HTR-8/SVneo (cell line): ENCODE measurements at regions not wholly inside any gene's neighbourhood (a gene's known extent, or its start where the extent isn't known, plus 50 kb on each side); places are given as distances from the start of the nearest gene placed in this dataset.
"Not testable (repeated sequence)": the region's sequence is repeated elsewhere in the genome, so short reads cannot be mapped to it uniquely, and the experiment has no call there.

ENCODE experiments used
- DNase-seq: peaks from one replicate; pipeline ENCODE4 v3.0.0; 2011; ENCODE audit warnings: low spot score, mixed read lengths; ENCODE audit not compliant: insufficient read length
- FAIRE-seq: peaks from 2 replicates; lab custom pipeline; 2011; peaks lifted over from hg19 to GRCh38; lab: Jason Lieb, UNC

DNA sequence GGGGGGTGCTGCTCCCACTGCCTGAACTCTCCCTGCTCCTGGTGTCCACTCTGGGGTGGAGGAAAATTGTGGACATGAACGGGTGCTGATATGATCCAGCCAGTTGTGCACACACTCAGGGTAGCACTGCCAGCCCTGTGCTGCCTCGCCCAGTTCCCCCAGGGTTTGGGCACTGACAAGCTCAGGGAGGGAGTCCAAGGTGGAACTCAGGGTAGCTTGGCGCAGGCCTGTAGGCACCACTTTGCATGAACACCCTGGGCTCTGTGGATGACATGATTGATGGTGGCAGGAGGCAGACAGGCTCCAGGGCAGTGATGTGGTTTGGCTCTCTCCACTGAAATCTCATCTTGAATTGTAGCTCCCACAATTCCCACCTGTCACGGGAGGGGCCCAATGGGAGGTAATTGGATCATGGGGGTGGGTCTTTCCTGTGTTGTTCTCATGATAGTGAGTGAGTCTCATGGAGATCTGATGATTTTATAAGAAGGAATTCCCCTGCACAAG lies 572.0 kb upstream of the PABPC4L start:
- FAIRE-seq = no peak
- DNase-seq = no peak

DNA sequence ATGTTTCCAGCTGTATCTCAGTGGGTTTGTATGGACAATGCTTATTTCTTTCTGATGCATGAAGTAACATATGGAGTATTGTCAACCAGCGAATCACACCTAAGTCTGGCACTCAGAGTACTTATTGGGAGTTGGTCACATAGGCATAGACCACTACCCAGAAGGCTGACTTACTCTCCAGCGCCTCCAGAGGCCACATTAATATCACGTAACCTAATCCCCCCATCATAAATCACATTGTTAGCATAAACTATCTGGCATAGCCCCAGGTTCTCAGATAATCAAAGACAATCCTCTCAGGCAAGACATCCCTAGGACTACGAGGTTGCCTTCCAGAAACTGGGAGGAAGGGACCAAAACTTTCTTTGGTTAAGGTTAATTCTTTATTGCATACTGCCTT lies 560.5 kb upstream of the PABPC4L start:
- FAIRE-seq (no peak), DNase-seq (no peak)

DNA sequence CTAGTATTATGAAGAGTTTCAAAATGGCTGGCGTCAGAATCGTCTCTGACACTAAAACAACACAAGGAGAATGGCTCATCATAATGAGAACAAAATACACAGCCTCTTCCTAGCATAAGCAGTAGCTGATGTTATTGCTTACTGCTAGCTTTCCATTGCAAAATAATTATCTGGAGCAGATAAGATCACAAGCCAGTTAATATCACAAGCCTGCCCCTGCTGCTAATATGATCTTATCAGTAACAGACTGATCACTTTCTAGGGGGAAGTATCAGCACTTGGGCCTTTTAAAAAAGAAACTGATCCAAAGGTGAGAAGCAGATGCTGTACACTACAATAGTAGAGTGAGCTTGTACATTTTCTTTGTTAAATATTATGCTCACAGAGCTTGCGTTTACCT lies 554.8 kb upstream of the PABPC4L start:
- FAIRE-seq = no peak
- no peak for DNase-seq

DNA sequence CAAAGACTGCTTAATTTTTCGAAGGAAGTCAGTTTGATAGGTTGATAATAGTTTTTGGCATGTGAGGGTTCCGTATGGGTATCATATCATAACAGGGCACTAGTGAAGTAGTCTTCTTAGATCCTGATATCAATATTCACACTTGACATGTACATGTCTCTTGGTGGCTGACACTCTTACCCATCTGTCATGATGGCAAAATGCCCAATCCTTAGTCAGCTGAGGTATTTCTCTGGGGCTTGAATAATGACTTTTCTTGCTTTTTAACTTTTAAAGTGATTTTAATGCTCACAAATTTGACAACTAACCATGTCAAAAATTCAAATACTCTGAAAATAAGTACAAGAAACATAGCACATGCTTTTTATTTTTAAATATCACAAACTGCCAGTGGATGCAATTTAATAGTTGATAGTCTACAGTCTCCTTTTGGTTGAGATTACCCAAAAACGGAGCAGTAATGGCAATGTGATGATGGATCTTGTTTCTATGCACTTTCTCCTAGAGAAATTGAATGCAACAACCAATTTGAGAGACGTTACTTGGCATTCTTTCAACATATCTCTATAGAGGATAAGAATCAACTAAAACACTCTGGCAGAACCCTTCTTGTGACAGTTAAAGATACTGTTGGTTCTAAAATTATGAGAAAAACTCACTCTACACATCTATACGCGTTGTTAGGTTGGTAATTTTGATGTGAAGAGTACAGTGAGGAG lies 552.9 kb upstream of the PABPC4L start:
- no peak for DNase-seq
- FAIRE-seq = no peak

DNA sequence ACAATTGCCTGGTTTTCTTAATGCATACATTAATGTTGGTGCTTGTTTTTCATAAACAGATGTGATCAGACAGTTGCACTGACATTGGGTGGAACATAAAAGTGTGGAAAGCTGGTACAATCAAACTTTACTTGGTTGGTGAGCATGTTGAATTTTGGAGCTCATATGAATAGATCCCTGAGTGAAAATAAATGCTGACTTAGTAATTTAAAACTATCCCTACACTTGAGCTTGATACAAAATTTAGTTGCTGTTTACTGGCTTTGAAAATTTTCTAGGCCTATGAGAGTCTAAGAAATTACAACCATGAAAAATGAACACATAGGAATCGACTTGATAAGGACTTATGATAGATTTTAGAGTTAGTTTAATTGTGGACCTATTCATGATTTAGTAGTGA lies 551.8 kb upstream of the PABPC4L start:
- DNase-seq (no peak), FAIRE-seq (no peak)

GRCh38 chr4:134747108-134747805 lies 545.7 kb upstream of the PABPC4L start:
- DNase-seq = peak; percentile 3
- FAIRE-seq = peak; percentile 48

DNA sequence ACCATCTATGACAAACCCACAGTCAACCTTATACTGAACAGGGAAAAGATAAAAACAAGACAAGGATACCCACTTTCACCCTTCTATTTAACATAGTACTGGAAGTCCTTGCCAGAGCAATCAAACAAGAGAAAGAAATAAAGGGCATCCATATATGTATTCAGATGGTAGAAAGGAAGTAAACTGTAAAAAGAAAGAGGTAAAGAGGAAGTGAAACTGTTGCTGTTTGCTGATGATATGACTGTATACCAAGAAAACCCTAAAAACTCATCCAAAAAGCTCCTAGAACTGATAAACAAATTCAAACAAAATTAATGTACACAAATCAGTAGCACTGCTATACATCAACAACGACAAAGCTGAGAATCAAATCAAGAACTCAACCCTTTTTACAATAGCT lies 538.7 kb upstream of the PABPC4L start:
- no peak for DNase-seq
- no peak for FAIRE-seq

- DNase-seq = no peak
- no peak for FAIRE-seq
These were observed 534.3 kb upstream of the PABPC4L start for GRCh38 chr4:134735901-134736300.

DNA sequence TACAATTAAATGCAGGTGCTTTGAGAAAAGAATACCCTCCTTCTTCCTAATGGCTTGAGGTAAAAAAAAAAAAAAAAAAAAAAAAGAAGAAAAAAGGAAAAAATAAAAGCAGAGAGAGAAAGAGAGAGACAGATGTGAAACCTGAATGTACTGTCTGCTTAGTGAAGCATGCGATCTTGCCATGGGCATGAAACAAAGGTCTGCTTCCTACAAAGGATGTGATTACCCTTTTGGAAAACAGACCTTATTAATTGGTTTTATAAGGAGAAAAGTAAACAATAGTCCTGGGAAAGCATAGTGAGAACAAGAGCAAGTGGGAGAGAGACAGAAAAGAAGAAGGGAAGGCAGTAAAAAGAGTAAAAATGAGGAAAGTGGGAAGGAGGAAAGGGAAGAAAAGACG lies 526.1 kb upstream of the PABPC4L start:
- no peak for FAIRE-seq
- DNase-seq = no peak

GRCh38 chr4:134722306-134722705 lies 520.7 kb upstream of the PABPC4L start:
- DNase-seq (no peak), FAIRE-seq (no peak)

DNA sequence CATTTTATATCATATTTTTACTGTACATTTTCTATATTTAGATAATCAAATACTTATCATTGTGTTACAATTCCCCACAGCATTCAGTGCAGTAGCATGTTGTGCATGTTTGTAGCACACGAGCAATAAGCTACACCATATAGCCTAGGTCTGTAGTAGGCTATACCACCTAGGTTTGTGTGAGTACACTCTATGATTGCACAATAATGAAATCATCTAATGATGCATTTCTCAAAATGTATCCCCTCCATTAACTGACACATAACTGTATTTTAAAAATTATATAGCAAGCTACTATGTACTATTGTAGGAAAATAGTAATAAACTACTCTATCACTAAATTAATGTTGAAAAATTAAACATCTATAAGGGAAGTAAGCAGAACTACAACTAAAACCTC lies 518.4 kb upstream of the PABPC4L start:
- no peak for DNase-seq
- FAIRE-seq = no peak

DNA sequence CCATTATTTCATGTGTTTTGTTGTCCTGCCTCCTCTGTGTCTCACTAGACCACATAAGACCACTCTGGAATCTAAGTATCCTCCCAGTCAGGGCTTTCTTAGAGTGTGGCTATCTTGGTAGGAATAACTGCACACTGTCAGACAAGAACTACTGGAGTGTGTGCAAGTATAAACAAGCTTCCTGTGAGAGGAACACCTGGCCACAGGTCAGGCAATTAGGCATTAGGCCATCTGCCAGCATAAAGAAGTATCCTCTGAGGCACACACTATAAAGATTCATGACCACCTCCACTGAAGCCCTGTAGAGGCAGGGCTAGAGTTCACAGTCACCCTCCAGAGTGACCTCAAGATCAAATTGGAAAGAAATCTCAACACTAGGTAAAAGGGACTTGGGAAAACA lies 507.0 kb upstream of the PABPC4L start:
- FAIRE-seq = no peak
- no peak for DNase-seq

GRCh38 chr4:134708026-134708425 lies 506.4 kb upstream of the PABPC4L start:
- no peak for FAIRE-seq
- no peak for DNase-seq

GRCh38 chr4:134702374-134702773 lies 500.8 kb upstream of the PABPC4L start:
- FAIRE-seq = no peak

DNA sequence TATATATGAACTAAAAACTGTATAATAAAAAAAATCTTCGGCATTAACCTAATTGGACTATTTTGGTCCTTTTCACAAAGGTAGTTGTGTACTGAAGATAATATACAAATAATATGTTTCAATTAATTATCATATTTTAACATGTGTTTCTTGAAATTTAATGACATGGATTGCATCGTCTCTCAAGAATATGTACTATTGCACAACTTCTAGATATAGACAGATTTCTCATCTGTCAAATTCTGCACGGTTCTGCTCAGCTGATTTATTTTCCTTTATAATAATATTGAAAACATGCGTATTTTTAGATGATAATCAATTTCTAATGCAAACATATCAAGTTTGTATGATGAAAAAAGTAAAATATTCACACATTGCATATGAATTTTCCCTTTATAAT lies 498.7 kb upstream of the PABPC4L start:
- DNase-seq = no peak
- FAIRE-seq = no peak

More at GRCh38 chr4:134702374-134702773, 500.8 kb upstream of the PABPC4L start:
- DNase-seq = no peak

DNA sequence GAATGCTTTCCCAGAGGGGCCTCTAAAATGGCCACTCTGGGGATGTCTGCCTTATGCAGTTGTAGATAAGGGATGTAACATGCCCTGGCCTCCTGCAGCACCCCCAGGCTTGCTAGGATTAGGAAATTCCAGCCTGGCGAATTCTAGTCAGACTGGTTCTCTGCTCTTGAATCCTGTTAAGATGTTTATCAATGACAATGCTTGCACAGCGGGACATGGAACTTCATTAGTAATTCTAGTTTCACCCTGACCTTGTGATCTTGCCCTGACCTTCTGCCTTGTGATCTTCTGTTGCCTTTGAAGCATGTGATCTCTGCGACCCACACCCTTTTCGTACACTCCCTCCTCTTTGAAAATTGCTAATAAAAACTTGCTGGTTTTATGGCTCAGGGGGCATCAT lies 497.2 kb upstream of the PABPC4L start:
- not testable (repeated sequence) for FAIRE-seq, DNase-seq

DNA sequence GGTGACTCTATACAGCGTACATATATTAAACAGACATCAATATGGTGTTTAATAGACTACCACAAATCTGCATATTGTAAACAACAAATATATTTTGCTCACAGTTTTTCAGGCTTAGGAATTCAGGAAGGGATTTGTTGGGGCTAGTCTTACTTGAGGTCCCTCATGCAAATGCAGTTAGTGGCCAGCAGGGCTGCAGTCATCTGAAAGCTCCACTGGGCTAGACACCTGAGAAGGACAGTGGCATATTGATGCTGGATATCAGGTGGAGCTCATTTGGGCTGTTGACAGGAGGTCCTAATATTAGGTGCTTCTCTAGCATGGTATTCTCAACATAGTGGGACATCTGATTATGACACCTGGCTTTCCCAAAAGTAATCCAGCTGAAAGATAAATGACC lies 493.8 kb upstream of the PABPC4L start:
- FAIRE-seq (no peak), DNase-seq (no peak)

DNA sequence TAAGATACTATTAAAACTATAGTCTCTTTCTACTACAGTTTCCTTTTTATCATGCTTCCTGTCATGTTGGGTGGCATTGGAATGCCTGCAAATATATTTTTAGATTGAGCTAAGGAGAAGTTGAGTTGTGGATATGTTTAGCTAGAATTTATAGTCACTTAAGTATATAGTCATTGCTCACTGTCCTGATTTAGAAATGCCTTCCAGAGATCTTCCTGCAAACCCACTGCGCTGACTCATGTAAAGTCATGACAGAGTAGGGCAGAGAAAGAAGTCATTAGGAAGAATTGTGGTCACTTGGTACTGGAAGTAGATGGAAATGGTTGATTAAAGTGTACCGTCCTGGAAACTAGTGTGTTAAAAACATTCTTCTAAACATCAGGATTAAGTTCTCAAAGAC lies 490.3 kb upstream of the PABPC4L start:
- DNase-seq (no peak), FAIRE-seq (no peak)

DNA sequence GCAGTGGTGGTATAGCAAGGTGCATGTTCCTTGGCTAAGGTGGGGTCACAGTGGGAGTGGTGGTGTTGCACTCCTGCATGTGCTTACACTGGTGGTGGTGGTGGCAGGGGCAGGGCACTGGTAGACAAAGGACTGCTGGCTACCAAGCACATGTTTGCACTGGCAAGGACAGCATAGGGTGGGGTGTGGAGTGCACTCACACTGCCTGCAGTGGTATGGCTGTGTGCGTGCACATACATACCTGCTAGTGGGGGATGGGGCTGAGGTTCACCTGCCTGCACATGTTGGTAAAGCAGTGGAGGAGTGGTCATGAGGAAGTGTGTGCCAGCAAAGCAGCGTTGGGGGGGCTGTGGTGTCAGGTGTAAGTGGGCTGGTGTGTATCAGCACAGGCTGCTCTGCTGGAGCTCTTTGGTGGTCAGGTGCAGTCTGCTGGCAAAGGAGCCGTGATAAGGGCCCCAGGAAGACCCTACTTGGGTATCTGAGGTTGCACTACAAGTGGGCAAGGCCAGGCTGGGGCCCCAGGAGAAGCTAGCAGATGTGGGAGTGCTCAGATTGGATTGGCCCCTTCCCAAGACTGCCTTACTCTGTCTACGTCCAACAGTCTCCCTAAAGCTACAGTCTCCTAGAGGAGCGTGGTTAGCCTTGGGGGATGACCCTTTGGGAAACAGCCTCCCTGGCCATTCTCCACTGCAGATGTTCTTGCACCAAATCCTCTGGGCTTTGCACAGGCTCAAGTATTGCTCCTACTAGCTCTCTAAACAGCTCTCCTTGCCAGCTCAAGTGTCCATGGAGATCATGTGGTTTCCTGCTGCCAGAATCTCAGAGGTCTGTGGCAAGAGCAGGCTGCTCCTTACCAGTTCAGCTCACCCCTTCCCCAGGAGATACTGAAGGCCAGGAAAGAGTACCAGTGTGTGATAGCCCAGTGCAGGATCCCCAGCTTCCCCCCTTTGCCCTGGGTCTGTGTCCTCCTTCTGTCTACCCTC lies 486.3 kb upstream of the PABPC4L start:
- FAIRE-seq (no peak), DNase-seq (no peak)

DNA sequence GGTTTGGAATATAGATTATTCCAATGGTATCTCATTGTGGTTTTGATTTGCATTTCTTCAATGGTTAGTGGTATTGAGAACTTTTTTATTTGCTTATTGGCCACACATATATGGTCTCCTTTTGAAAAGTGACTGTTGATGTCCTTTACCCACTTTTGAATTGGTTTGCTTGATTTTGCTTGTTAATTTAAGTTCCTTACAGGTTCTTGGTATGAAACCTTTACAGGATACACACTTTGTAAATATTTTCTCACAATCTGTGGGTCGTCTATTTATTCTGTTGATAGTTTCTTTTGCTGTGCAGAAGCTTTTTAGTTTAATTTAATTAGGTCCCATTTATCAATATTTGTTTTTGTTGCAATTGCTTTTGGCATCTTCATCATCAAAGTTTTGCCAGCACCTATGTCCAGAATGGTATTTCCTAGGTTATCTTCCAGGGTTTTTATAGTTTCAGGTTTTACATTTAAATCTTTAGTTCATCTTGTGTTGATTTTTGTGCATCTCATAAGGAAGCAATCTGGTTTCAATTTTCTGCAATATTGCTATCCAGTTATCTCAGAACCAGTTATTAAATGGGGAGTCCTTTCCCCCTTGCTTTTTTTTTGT lies 475.7 kb upstream of the PABPC4L start:
- FAIRE-seq = no peak
- DNase-seq = no peak
